Activated CD4-positive, alpha-beta memory T cell treated with anti-CD3 and anti-CD28 coated beads for 36 hours (primary cell): ENCODE measurements at regions not wholly inside any gene's neighbourhood (a gene's known extent, or its start where the extent isn't known, plus 50 kb on each side); places are given as distances from the start of the nearest gene placed in this dataset.

Experiments used
- CTCF ChIA-PET: fragments of 350-600 bp; sonication (Branson Sonifier 250); formaldehyde crosslinking; loops from one replicate; lab custom pipeline; 2021; ENCODE audit warnings: antibody characterized with exemption, inconsistent platforms; lab: Charles Lee
- POLR2A ChIA-PET: fragments of 350-600 bp; sonication (Branson Sonifier 250); formaldehyde crosslinking; loops from one replicate; lab custom pipeline; 2021; ENCODE audit warnings: antibody characterized with exemption; lab: Charles Lee
- DNase-seq: peaks from one replicate; pipeline ENCODE4 v3.0.0-alpha.2; 2020
- H3K27ac Mint-ChIP-seq: one replicate; pipeline ENCODE4 v1.8.0; 2021; ENCODE audit warnings: mixed read lengths
- H3K27me3 Mint-ChIP-seq: one replicate; pipeline ENCODE4 v1.8.0; 2021; ENCODE audit warnings: mixed read lengths
- H3K36me3 Mint-ChIP-seq: one replicate; pipeline ENCODE4 v1.8.0; 2021; ENCODE audit warnings: mixed read lengths
- H3K4me1 Mint-ChIP-seq: one replicate; pipeline ENCODE4 v1.8.0; 2021; ENCODE audit warnings: low read depth, mixed read lengths
- H3K4me3 Mint-ChIP-seq: one replicate; pipeline ENCODE4 v1.8.0; 2021; ENCODE audit warnings: mild to moderate bottlenecking, mixed read lengths
- H3K9me3 Mint-ChIP-seq: one replicate; pipeline ENCODE4 v1.8.0; 2021; ENCODE audit warnings: mixed read lengths
- intact Hi-C: fragments of 100-400 bp; cut with micrococcal nuclease; formaldehyde crosslinking; loops from one replicate; pipeline ENCODE4 v1.15.1; 2023

- H3K4me3 Mint-ChIP-seq = no peak overlapping the region
- ChIA-PET POLR2A (no interaction called here), CTCF (no interaction called here)
- H3K9me3 Mint-ChIP-seq = no peaks in the 10 kb centered on the region
- no peak overlapping the region for H3K27ac Mint-ChIP-seq
- H3K4me1 Mint-ChIP-seq = no peaks in the 10 kb centered on the region
- intact Hi-C loops = no loop called here
- H3K27me3 Mint-ChIP-seq = no peaks in the 10 kb centered on the region
- H3K36me3 Mint-ChIP-seq = no peaks in the 10 kb centered on the region
- DNase-seq = no peak
These were observed 278.6 kb upstream of the ITM2A start for GRCh38 chrX:79645749-79646148.

- POLR2A ChIA-PET = no interaction called here
- Mint-ChIP-seq H3K9me3 (no peaks in the 10 kb centered on the region), H3K4me3 (no peak overlapping the region), H3K4me1 (no peaks in the 10 kb centered on the region), H3K27ac (no peak overlapping the region), H3K27me3 (no peaks in the 10 kb centered on the region), H3K36me3 (no peaks in the 10 kb centered on the region)
- DNase-seq = no peak
- intact Hi-C loops = no loop called here
- CTCF ChIA-PET = no interaction called here
These were observed 264.4 kb upstream of the ITM2A start for GRCh38 chrX:79631526-79631925.

- Mint-ChIP-seq H3K4me3 (no peak overlapping the region), H3K27ac (no peak overlapping the region), H3K27me3 (peaks cover 2% of the 10 kb centered on the region), H3K4me1 (no peaks in the 10 kb centered on the region), H3K9me3 (no peaks in the 10 kb centered on the region), H3K36me3 (no peaks in the 10 kb centered on the region)
- intact Hi-C loops = no loop called here
- POLR2A ChIA-PET = no interaction called here
- CTCF ChIA-PET = no interaction called here
- no peak for DNase-seq
These were observed 263.2 kb upstream of the ITM2A start for GRCh38 chrX:79630033-79631009.

- no peaks in the 10 kb centered on the region for H3K4me1 Mint-ChIP-seq
- H3K27me3 Mint-ChIP-seq = peaks cover 2% of the 10 kb centered on the region
- H3K27ac Mint-ChIP-seq = no peak overlapping the region
- no peak overlapping the region for H3K4me3 Mint-ChIP-seq
- no peak for DNase-seq
- intact Hi-C loops = no loop called here
- ChIA-PET CTCF (no interaction called here), POLR2A (no interaction called here)
- no peaks in the 10 kb centered on the region for H3K36me3 Mint-ChIP-seq
- no peaks in the 10 kb centered on the region for H3K9me3 Mint-ChIP-seq
These were observed 256.1 kb upstream of the ITM2A start for GRCh38 chrX:79623098-79623762.

GRCh38 chrX:79618280-79618679, 251.1 kb upstream of the ITM2A start:
- Mint-ChIP-seq H3K36me3 (no peaks in the 10 kb centered on the region), H3K4me1 (no peaks in the 10 kb centered on the region), H3K9me3 (no peaks in the 10 kb centered on the region), H3K4me3 (no peak overlapping the region), H3K27me3 (no peaks in the 10 kb centered on the region), H3K27ac (no peak overlapping the region)
- POLR2A ChIA-PET = no interaction called here
- intact Hi-C loops = no loop called here
- no peak for DNase-seq
- CTCF ChIA-PET = no interaction called here

- POLR2A ChIA-PET = no interaction called here
- CTCF ChIA-PET = no interaction called here
- H3K27me3 Mint-ChIP-seq = no peaks in the 10 kb centered on the region
- H3K4me3 Mint-ChIP-seq = no peak overlapping the region
- no peak overlapping the region for H3K27ac Mint-ChIP-seq
- no peak for DNase-seq
- intact Hi-C loops = no loop called here
- no peaks in the 10 kb centered on the region for H3K9me3 Mint-ChIP-seq
- no peaks in the 10 kb centered on the region for H3K4me1 Mint-ChIP-seq
- no peaks in the 10 kb centered on the region for H3K36me3 Mint-ChIP-seq
These were observed 237.2 kb upstream of the ITM2A start for GRCh38 chrX:79604364-79604763.

GRCh38 chrX:79601341-79602131, 234.4 kb upstream of the ITM2A start:
- no peaks in the 10 kb centered on the region for H3K36me3 Mint-ChIP-seq
- ChIA-PET POLR2A (no interaction called here), CTCF (no interaction called here)
- H3K9me3 Mint-ChIP-seq = no peaks in the 10 kb centered on the region
- no peak for DNase-seq
- peaks cover 1% of the 10 kb centered on the region for H3K27me3 Mint-ChIP-seq
- H3K4me3 Mint-ChIP-seq = no peak overlapping the region
- no peak overlapping the region for H3K27ac Mint-ChIP-seq
- no peaks in the 10 kb centered on the region for H3K4me1 Mint-ChIP-seq
- intact Hi-C loops = no loop called here

- ChIA-PET POLR2A (no interaction called here), CTCF (no interaction called here)
- Mint-ChIP-seq H3K9me3 (no peaks in the 10 kb centered on the region), H3K4me3 (no peak overlapping the region), H3K27me3 (peaks cover 1% of the 10 kb centered on the region), H3K4me1 (no peaks in the 10 kb centered on the region), H3K27ac (no peak overlapping the region), H3K36me3 (no peaks in the 10 kb centered on the region)
- DNase-seq = no peak
- intact Hi-C loops = no loop called here
These were observed 225.1 kb upstream of the ITM2A start for GRCh38 chrX:79592259-79592658.

- Mint-ChIP-seq H3K9me3 (peaks cover 4% of the 10 kb centered on the region), H3K27ac (no peak overlapping the region), H3K36me3 (no peaks in the 10 kb centered on the region), H3K27me3 (peaks cover 1% of the 10 kb centered on the region), H3K4me1 (no peaks in the 10 kb centered on the region), H3K4me3 (no peak overlapping the region)
- ChIA-PET POLR2A (no interaction called here), CTCF (no interaction called here)
- intact Hi-C loops = no loop called here
- no peak for DNase-seq
These were observed 221.1 kb upstream of the ITM2A start for GRCh38 chrX:79588233-79588632.

- Mint-ChIP-seq H3K9me3 (peaks cover 2% of the 10 kb centered on the region), H3K27me3 (no peaks in the 10 kb centered on the region), H3K27ac (no peak overlapping the region), H3K4me3 (no peak overlapping the region), H3K36me3 (no peaks in the 10 kb centered on the region), H3K4me1 (no peaks in the 10 kb centered on the region)
- POLR2A ChIA-PET = no interaction called here
- intact Hi-C loops = no loop called here
- DNase-seq = no peak
- CTCF ChIA-PET = no interaction called here
These were observed 206.6 kb upstream of the ITM2A start for GRCh38 chrX:79573760-79574159.

- Mint-ChIP-seq H3K27ac (no peak overlapping the region), H3K27me3 (no peaks in the 10 kb centered on the region), H3K36me3 (no peaks in the 10 kb centered on the region), H3K4me1 (no peaks in the 10 kb centered on the region), H3K4me3 (no peak overlapping the region), H3K9me3 (peaks cover 5% of the 10 kb centered on the region)
- intact Hi-C loops = no loop called here
- ChIA-PET CTCF (no interaction called here), POLR2A (no interaction called here)
- no peak for DNase-seq
These were observed 205.4 kb upstream of the ITM2A start for GRCh38 chrX:79572566-79572965.

GRCh38 chrX:79570524-79571240, 203.5 kb upstream of the ITM2A start:
- CTCF ChIA-PET = no interaction called here
- peaks cover 5% of the 10 kb centered on the region for H3K9me3 Mint-ChIP-seq
- POLR2A ChIA-PET = no interaction called here
- no peak overlapping the region for H3K4me3 Mint-ChIP-seq
- no peaks in the 10 kb centered on the region for H3K27me3 Mint-ChIP-seq
- no peak for DNase-seq
- intact Hi-C loops = no loop called here
- H3K4me1 Mint-ChIP-seq = no peaks in the 10 kb centered on the region
- no peaks in the 10 kb centered on the region for H3K36me3 Mint-ChIP-seq
- H3K27ac Mint-ChIP-seq = no peak overlapping the region
